ENCODE measurements at regions not wholly inside any gene's neighbourhood (a gene's known extent, or its start where the extent isn't known, plus 50 kb on each side); places are given as distances from the start of the nearest gene placed in this dataset.

- intact Hi-C loops (cut with micrococcal nuclease): no loop called here
Measured at GRCh38 chr1:186559601-186560116, 98.7 kb upstream of the PDC start.

- intact Hi-C loops (cut with micrococcal nuclease): no loop called here
Measured at GRCh38 chr1:186557147-186557777, 96.3 kb upstream of the PDC start.

- intact Hi-C loops (cut with micrococcal nuclease): no loop called here
Measured at GRCh38 chr1:186550832-186551231, 89.9 kb upstream of the PDC start.

GRCh38 chr1:186541003-186541402 is 80.1 kb upstream of the PDC start:
- intact Hi-C loops (cut with micrococcal nuclease): no loop called here

DNA sequence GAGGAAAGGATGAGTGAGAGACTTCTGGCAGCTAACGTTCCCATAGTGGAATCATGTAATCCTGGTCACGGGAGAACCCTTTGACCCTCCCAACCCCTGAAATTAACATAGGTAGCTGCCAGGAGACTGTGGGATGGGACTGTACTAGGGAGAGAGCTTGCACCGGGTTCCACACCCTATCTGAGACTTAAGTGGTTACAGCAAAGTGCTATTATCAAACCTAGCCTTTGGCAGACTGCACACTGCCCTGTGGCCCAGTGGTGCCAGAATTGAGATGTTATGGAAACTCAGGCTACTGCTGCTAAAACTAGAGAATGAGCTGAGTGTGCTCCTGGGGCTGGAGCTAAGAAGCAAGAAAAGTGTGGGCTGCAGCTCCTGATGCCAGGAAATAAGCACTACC is 79.6 kb upstream of the PDC start:
- intact Hi-C loops (cut with micrococcal nuclease): no loop called here

GRCh38 chr1:186536273-186536890 is 75.5 kb upstream of the PDC start:
- intact Hi-C loops (cut with micrococcal nuclease): no loop called here

DNA sequence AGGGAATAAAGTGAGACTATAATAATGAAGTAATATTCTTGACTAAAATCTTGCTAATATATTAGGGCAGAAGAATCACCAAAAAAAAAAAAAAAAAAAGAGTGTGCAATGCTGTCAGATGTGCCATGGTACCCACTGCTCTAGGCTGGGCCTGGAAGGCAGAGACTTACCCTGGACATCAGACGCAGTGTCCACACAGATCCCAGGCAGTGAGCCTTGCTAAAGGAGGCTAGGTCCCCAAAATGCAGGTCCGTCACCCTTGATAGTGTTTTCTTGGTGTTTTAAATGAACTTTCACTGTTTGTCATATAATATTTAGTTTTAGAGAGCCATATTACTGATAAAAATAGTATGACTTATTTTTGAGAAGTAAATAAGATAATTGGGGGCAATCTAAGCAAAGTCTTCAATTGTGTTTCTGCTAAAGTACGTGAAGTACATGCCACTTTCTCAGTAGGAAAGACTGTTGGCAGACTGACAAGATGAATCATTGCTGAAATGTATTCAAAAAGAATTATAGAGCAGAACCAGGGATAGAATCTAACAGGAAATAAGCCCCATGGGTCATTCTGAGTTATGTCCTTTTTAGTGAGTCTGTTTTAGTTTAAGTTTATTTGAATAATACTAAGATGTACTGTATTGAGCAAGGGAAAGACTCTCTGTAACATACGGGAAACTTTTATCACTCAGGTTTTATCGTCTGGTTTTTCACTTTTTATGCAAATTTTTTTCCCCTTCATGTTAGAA is 74.6 kb upstream of the PDC start:
- intact Hi-C loops (cut with micrococcal nuclease): no loop called here

DNA sequence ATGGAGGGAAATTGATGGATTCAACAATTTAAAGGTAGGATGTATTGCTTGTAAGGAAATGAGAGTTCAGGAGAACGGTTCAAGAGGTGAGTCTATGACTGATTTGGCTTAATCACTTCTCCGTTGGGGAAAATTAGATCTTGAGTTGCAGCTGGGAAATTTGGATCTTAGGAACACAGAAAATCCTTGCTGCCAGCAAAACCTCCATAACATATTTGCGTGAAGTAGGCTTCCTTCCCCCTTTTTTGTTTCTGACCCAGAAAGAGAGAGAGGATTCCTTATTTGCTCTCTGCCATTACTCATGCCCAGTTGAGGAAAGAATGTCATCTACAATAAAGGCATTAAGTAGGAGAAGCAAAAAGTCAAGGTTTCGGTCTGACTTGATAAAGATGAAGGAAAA is 73.5 kb upstream of the PDC start:
- intact Hi-C loops (cut with micrococcal nuclease): no loop called here

DNA sequence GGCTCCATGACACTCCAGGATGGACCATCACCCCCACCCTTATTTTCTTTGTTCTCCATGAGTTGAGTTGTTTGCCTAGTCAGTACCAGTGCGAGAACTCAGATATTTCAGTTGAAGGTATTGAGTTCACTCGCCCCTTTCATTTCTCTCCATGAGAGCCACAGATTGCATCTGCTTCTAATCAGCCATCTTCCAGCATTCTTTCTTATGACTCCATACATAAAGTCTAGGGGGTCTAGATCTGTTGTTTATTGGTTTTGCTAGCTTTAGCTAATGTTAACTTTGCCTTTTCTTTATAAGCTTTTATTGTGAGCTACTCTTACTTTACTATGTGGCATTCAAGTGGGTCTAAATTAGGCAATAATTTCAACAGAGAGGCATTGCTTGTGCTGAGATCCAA is 71.6 kb upstream of the PDC start:
- intact Hi-C loops (cut with micrococcal nuclease): no loop called here

GRCh38 chr1:186531561-186532165 is 70.7 kb upstream of the PDC start:
- intact Hi-C loops (cut with micrococcal nuclease): no loop called here

DNA sequence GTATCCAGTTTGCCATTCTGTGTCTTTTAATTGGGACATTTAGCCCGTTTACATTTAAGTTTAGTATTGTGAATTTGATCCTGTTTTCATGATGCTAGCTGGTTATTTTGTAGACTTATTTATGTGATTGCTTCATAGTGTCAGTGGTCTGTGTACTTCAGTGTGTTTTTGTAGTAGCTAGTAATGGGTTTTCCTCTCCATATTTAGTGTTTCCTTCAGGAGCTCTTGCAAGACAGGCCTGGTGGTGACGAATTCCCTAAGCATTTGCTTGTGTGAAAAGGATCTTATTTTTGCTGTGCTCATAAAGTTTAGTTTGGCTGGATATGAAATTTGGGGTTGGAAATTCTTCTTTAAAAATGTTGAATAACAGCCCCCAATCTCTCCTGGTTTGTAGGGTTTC is 69.2 kb upstream of the PDC start:
- intact Hi-C loops (cut with micrococcal nuclease): no loop called here

DNA sequence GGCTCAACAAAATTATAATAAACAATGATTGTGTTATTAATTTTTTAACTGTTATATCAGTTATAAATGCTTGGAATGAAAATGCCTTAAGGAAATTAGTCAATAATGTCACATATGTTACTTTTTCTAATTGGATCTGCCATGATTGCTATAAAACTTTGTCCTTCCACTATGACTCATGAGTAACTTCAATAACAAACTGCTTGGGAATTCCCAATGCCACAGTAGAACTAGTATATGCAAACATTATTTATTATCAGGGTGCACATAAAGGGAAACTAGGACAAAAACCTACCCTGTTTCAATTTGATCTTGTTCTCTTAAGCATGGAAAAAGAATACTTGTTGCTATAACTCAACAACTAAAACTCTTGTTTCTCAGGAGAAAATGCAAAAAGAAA is 59.1 kb upstream of the PDC start:
- intact Hi-C loops (cut with micrococcal nuclease): no loop called here

GRCh38 chr1:186518822-186519381 is 58.0 kb upstream of the PDC start:
- intact Hi-C loops (cut with micrococcal nuclease): no loop called here

- intact Hi-C loops (cut with micrococcal nuclease): no loop called here
Measured at GRCh38 chr1:186518395-186518794, 57.5 kb upstream of the PDC start.

DNA sequence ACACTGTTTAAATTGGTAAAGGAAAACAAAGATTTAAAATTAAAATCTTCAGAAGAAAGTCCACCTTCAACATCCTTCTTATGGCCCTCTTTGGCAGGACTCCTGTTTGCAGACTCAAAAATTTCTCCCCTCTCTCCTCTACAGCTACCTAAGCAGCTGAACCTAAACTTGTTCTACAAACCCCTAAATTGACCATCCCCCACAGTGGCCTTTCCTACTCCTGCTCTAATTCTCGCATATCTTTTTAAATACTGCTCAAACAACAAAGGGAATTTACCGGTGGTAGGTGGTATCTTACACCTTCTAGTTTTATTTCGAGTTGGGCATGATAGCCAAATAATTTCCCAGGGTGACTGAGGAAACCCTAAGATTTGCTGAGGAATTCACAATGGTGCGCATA is 53.5 kb upstream of the PDC start:
- intact Hi-C loops (cut with micrococcal nuclease): no loop called here

DNA sequence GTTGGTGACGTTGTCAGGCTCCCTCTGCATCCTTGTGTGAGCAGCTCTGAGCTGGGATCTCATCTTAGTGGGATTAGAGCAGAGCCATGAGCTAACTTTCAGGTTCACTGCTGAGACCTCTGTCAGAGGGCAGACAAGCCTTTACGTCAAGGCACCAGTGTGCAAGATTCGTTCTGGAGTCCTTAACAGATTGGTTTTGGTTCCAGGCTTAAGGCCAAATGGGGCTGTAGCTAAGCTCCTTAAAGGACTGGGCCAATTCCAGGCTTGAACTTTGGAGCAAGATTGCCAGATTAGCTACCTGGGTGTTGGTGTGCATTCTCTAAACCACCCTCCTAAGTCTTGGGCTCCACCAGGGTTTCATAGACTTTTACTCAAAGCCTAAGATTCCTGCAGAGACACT is 52.6 kb upstream of the PDC start:
- intact Hi-C loops (cut with micrococcal nuclease): no loop called here

GRCh38 chr1:186512698-186513457 is 52.0 kb upstream of the PDC start:
- intact Hi-C loops (cut with micrococcal nuclease): no loop called here

DNA sequence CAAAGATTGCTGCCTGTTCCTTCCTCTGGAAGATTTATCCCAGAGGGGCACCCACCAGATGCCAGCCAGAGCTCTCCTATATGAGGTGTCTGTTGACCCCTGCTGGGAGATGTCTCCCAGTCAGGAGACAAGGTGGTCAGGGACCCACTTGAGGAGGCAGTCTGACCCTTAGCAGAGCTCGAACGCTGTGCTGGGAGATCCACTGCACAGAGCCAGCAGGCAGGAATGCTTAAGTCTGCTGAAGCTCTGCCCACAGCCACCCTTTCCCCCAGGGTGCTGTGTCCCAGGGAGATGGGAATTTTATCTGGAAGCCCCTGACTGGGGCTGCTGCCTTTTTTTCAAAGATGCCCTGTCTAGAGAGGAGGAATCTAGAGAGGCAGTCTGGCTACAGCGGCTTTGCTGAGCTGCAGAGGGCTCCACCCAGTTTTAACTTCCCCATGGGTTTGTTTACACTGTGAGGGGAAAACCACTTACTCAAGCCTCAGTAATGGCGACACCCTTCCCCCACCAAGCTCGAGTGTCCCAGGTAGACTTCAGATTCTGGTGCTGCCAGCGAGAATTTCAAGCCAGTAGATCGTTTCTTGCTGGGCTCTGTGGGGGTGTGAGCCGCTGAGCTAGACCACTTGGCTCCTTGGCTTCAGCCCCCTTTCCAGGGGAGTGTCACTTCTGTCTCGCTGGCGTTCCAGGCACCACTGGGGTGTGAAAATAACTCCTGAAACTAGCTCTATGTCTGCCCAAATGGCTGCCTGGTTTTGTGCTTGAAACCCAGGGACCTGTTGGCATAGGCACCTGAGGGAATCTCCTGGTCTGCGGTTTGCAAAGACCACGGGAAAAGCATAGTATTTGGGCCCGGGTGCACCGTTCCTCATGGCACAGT is 51.1 kb upstream of the PDC start:
- intact Hi-C loops (cut with micrococcal nuclease): no loop called here
